ENCODE measurements at regions not wholly inside any gene's neighbourhood (a gene's known extent, or its start where the extent isn't known, plus 50 kb on each side); places are given as distances from the start of the nearest gene placed in this dataset.
"Not testable (repeated sequence)": the region's sequence is repeated elsewhere in the genome, so short reads cannot be mapped to it uniquely, and the experiment has no call there.

GRCh38 chr18:60911504-60911903, 421.7 kb upstream of the CDH20 start:
- Histone ChIP-seq H3K27ac (ENCODE audit: low read depth) (no peak overlapping the region), H3K36me3 (ENCODE audit: insufficient read depth) (no peaks in the 10 kb centered on the region), H3K4me1 (ENCODE audit: insufficient read depth) (no peaks in the 10 kb centered on the region), H3K4me3 (ENCODE audit: low read depth, low read length) (no peak overlapping the region)
- no peak for DNase-seq (ENCODE audit: extremely low spot score)
- 81% methylated on average over 2 of the region's 2 CpGs for WGBS

- no peak overlapping the region for H3K27ac ChIP-seq (ENCODE audit: low read depth)
- no peaks in the 10 kb centered on the region for H3K36me3 ChIP-seq (ENCODE audit: insufficient read depth)
- H3K4me3 ChIP-seq (ENCODE audit: low read depth, low read length): no peak overlapping the region
- DNase-seq (ENCODE audit: extremely low spot score): no peak
- no peaks in the 10 kb centered on the region for H3K4me1 ChIP-seq (ENCODE audit: insufficient read depth)
- 59% methylated on average over 2 of the region's 2 CpGs for WGBS
These were observed 418.1 kb upstream of the CDH20 start for GRCh38 chr18:60915160-60915559.

GRCh38 chr18:60918862-60919261, 414.4 kb upstream of the CDH20 start:
- not testable (repeated sequence) for H3K4me3 ChIP-seq (ENCODE audit: low read depth, low read length); H3K27ac ChIP-seq (ENCODE audit: low read depth); H3K4me1 ChIP-seq (ENCODE audit: insufficient read depth); H3K36me3 ChIP-seq (ENCODE audit: insufficient read depth); DNase-seq (ENCODE audit: extremely low spot score)
- WGBS: 88% methylated on average over 4 of the region's 4 CpGs

GRCh38 chr18:60925892-60926291, 407.3 kb upstream of the CDH20 start:
- Histone ChIP-seq H3K36me3 (ENCODE audit: insufficient read depth) (no peaks in the 10 kb centered on the region), H3K4me3 (ENCODE audit: low read depth, low read length) (no peak overlapping the region), H3K4me1 (ENCODE audit: insufficient read depth) (no peaks in the 10 kb centered on the region), H3K27ac (ENCODE audit: low read depth) (no peak overlapping the region)
- WGBS: 93% methylated on average over 8 of the region's 8 CpGs
- DNase-seq (ENCODE audit: extremely low spot score): no peak

- DNase-seq (ENCODE audit: extremely low spot score): no peak
- no peaks in the 10 kb centered on the region for H3K36me3 ChIP-seq (ENCODE audit: insufficient read depth)
- H3K4me1 ChIP-seq (ENCODE audit: insufficient read depth): no peaks in the 10 kb centered on the region
- WGBS: 82% methylated on average over 3 of the region's 3 CpGs
- no peak overlapping the region for H3K27ac ChIP-seq (ENCODE audit: low read depth)
- H3K4me3 ChIP-seq (ENCODE audit: low read depth, low read length): no peak overlapping the region
These were observed 403.3 kb upstream of the CDH20 start for GRCh38 chr18:60929966-60930365.

- Histone ChIP-seq H3K27ac (ENCODE audit: low read depth) (no peak overlapping the region), H3K4me1 (ENCODE audit: insufficient read depth) (no peaks in the 10 kb centered on the region), H3K36me3 (ENCODE audit: insufficient read depth) (no peaks in the 10 kb centered on the region), H3K4me3 (ENCODE audit: low read depth, low read length) (no peak overlapping the region)
- no peak for DNase-seq (ENCODE audit: extremely low spot score)
- WGBS: 51% methylated on average over 5 of the region's 5 CpGs
These were observed 398.0 kb upstream of the CDH20 start for GRCh38 chr18:60935041-60935910.

GRCh38 chr18:60936101-60936500, 397.1 kb upstream of the CDH20 start:
- H3K27ac ChIP-seq (ENCODE audit: low read depth): no peak overlapping the region
- H3K36me3 ChIP-seq (ENCODE audit: insufficient read depth): no peaks in the 10 kb centered on the region
- H3K4me3 ChIP-seq (ENCODE audit: low read depth, low read length): no peak overlapping the region
- no peaks in the 10 kb centered on the region for H3K4me1 ChIP-seq (ENCODE audit: insufficient read depth)
- no peak for DNase-seq (ENCODE audit: extremely low spot score)

- Histone ChIP-seq H3K4me1 (ENCODE audit: insufficient read depth) (no peaks in the 10 kb centered on the region), H3K36me3 (ENCODE audit: insufficient read depth) (no peaks in the 10 kb centered on the region), H3K27ac (ENCODE audit: low read depth) (no peak overlapping the region), H3K4me3 (ENCODE audit: low read depth, low read length) (no peak overlapping the region)
- WGBS: 76% methylated on average over 6 of the region's 6 CpGs
- no peak for DNase-seq (ENCODE audit: extremely low spot score)
These were observed 389.9 kb upstream of the CDH20 start for GRCh38 chr18:60943297-60943696.

- no peak overlapping the region for H3K4me3 ChIP-seq (ENCODE audit: low read depth, low read length)
- H3K27ac ChIP-seq (ENCODE audit: low read depth): no peak overlapping the region
- no peak for DNase-seq (ENCODE audit: extremely low spot score)
- no peaks in the 10 kb centered on the region for H3K4me1 ChIP-seq (ENCODE audit: insufficient read depth)
- 62% methylated on average over 2 of the region's 2 CpGs for WGBS
- H3K36me3 ChIP-seq (ENCODE audit: insufficient read depth): no peaks in the 10 kb centered on the region
These were observed 382.6 kb upstream of the CDH20 start for GRCh38 chr18:60950634-60951033.

GRCh38 chr18:60951091-60951490, 382.1 kb upstream of the CDH20 start:
- no peak for DNase-seq (ENCODE audit: extremely low spot score)
- Histone ChIP-seq H3K27ac (ENCODE audit: low read depth) (no peak overlapping the region), H3K36me3 (ENCODE audit: insufficient read depth) (no peaks in the 10 kb centered on the region), H3K4me3 (ENCODE audit: low read depth, low read length) (no peak overlapping the region), H3K4me1 (ENCODE audit: insufficient read depth) (no peaks in the 10 kb centered on the region)
- 89% methylated on average over 2 of the region's 2 CpGs for WGBS

GRCh38 chr18:60962625-60963024, 370.6 kb upstream of the CDH20 start:
- DNase-seq (ENCODE audit: extremely low spot score): no peak
- Histone ChIP-seq H3K4me3 (ENCODE audit: low read depth, low read length) (no peak overlapping the region), H3K27ac (ENCODE audit: low read depth) (no peak overlapping the region), H3K36me3 (ENCODE audit: insufficient read depth) (no peaks in the 10 kb centered on the region), H3K4me1 (ENCODE audit: insufficient read depth) (no peaks in the 10 kb centered on the region)
- 75% methylated on average over 2 of the region's 2 CpGs for WGBS

GRCh38 chr18:60965856-60966255, 367.4 kb upstream of the CDH20 start:
- Histone ChIP-seq H3K4me1 (ENCODE audit: insufficient read depth) (no peaks in the 10 kb centered on the region), H3K36me3 (ENCODE audit: insufficient read depth) (no peaks in the 10 kb centered on the region), H3K27ac (ENCODE audit: low read depth) (no peak overlapping the region), H3K4me3 (ENCODE audit: low read depth, low read length) (no peak overlapping the region)
- DNase-seq (ENCODE audit: extremely low spot score): no peak

GRCh38 chr18:60966876-60967275, 366.4 kb upstream of the CDH20 start:
- WGBS: 70% methylated on average over 2 of the region's 2 CpGs
- DNase-seq (ENCODE audit: extremely low spot score): no peak
- H3K4me1 ChIP-seq (ENCODE audit: insufficient read depth): no peaks in the 10 kb centered on the region
- H3K36me3 ChIP-seq (ENCODE audit: insufficient read depth): no peaks in the 10 kb centered on the region
- no peak overlapping the region for H3K27ac ChIP-seq (ENCODE audit: low read depth)
- no peak overlapping the region for H3K4me3 ChIP-seq (ENCODE audit: low read depth, low read length)

- Histone ChIP-seq H3K4me3 (ENCODE audit: low read depth, low read length) (no peak overlapping the region), H3K36me3 (ENCODE audit: insufficient read depth) (no peaks in the 10 kb centered on the region), H3K27ac (ENCODE audit: low read depth) (no peak overlapping the region), H3K4me1 (ENCODE audit: insufficient read depth) (no peaks in the 10 kb centered on the region)
- WGBS: 78% methylated on average over 7 of the region's 7 CpGs
- DNase-seq (ENCODE audit: extremely low spot score): no peak
These were observed 357.8 kb upstream of the CDH20 start for GRCh38 chr18:60975420-60975819.

- no peaks in the 10 kb centered on the region for H3K36me3 ChIP-seq (ENCODE audit: insufficient read depth)
- no peak overlapping the region for H3K27ac ChIP-seq (ENCODE audit: low read depth)
- DNase-seq (ENCODE audit: extremely low spot score): no peak
- H3K4me3 ChIP-seq (ENCODE audit: low read depth, low read length): no peak overlapping the region
- WGBS: 81% methylated on average over 3 of the region's 3 CpGs
- no peaks in the 10 kb centered on the region for H3K4me1 ChIP-seq (ENCODE audit: insufficient read depth)
These were observed 356.3 kb upstream of the CDH20 start for GRCh38 chr18:60976976-60977375.
